GM12878 (cell line): ENCODE measurements at regions not wholly inside any gene's neighbourhood (a gene's known extent, or its start where the extent isn't known, plus 50 kb on each side); places are given as distances from the start of the nearest gene placed in this dataset.

ENCODE experiments used
- ATAC-seq: fragments of 200-7000 bp; cut with Tn5 transposase; 3 replicates; pipeline ENCODE4 v1.9.1; 2020; ENCODE audit warnings: mild to moderate bottlenecking, moderate library complexity
- BruUV-seq: library from RNA; stranded (reverse); fragments of 400-500 nt; replicated peaks from 2 replicates; lab custom pipeline; 2021; lab: Mats Ljungman, UMichigan
- CTCF ChIA-PET: fragments of 300-600 bp; sonication (Branson Sonifier 250); formaldehyde crosslinking; extraction: SDS; loops from one replicate; lab custom pipeline; 2021; ENCODE audit warnings: inconsistent platforms; lab: Yijun Ruan, JAX
- POLR2A ChIA-PET: fragments of 350-600 bp; formaldehyde crosslinking; extraction: SDS; loops from one replicate; lab custom pipeline; 2021; ENCODE audit warnings: inconsistent platforms; lab: Charles Lee
- RAD21 ChIA-PET: fragments of 300-600 bp; sonication (Branson Sonifier 250); formaldehyde crosslinking; loops from one replicate; lab custom pipeline; 2023; ENCODE audit warnings: antibody characterized with exemption; ENCODE audit not compliant: unreplicated experiment; lab: Charles Lee
- SMC1A ChIA-PET: fragments of 300-600 bp; sonication (Branson Sonifier 250); formaldehyde crosslinking; loops from one replicate; lab custom pipeline; 2023; ENCODE audit not compliant: unreplicated experiment, uncharacterized antibody; lab: Charles Lee
- DNase-seq: peaks from one replicate; pipeline ENCODE4 v3.0.0-alpha.2; 2011; ENCODE audit warnings: low read depth, low spot score
- FAIRE-seq: peaks from 3 replicates; lab custom pipeline; 2011; peaks lifted over from hg19 to GRCh38; lab: Jason Lieb, UNC
- H2AFZ ChIP-seq: 2 replicates; pipeline ENCODE4 v1.6.0; 2011; ENCODE audit warnings: low read depth, low read length, control low read depth; ENCODE audit not compliant: control insufficient read depth
- H3K27ac ChIP-seq: 2 replicates; pipeline ENCODE4 v1.5.1; 2011; ENCODE audit warnings: control low read depth; ENCODE audit not compliant: control insufficient read depth, insufficient read depth
- H3K27me3 ChIP-seq, 2 experiments: replicated peaks in 1 of 2; 2 replicates each; pipeline versions ENCODE4 v1.6.0 to v1.6.1; 2011; ENCODE audit warnings: low read length in 1 of 2; ENCODE audit not compliant: control insufficient read depth in 2 of 2, insufficient read depth in 2 of 2
- H3K36me3 ChIP-seq, 2 experiments: 2 replicates each; pipeline ENCODE4 v1.5.1; 2011; ENCODE audit warnings: low read length in 1 of 2; ENCODE audit not compliant: control insufficient read depth in 2 of 2, insufficient read depth in 2 of 2
- H3K4me1 ChIP-seq: 2 replicates; pipeline ENCODE4 v1.6.1; 2011; ENCODE audit warnings: mild to moderate bottlenecking, low read length, moderate library complexity, mixed read lengths; ENCODE audit not compliant: control insufficient read depth, insufficient read depth
- H3K4me2 ChIP-seq: 2 replicates; pipeline ENCODE4 v1.6.0; 2011; ENCODE audit warnings: control low read depth; ENCODE audit not compliant: control insufficient read depth, insufficient read depth
- H3K4me3 ChIP-seq: fragments of 200-600 bp; sonication (generic); 2 replicates; pipeline ENCODE4 v1.5.1; 2016
- H3K79me2 ChIP-seq: 2 replicates; pipeline ENCODE4 v1.6.0; 2011; ENCODE audit warnings: low read length; ENCODE audit not compliant: control insufficient read depth, insufficient read depth
- H3K9ac ChIP-seq: 2 replicates; pipeline ENCODE4 v1.8.0; 2011; ENCODE audit warnings: low read length, control low read depth, mixed read lengths; ENCODE audit not compliant: control insufficient read depth, insufficient read depth
- H3K9me3 ChIP-seq: replicated peaks from 3 replicates; pipeline ENCODE4 v1.5.1; 2011; ENCODE audit warnings: mild to moderate bottlenecking, low read length; ENCODE audit not compliant: control insufficient read depth, insufficient read depth
- H4K20me1 ChIP-seq: 2 replicates; pipeline ENCODE4 v1.6.0; 2011; ENCODE audit not compliant: control insufficient read depth, insufficient read depth
- ATF7 ChIP-seq: fragments of 450-650 bp; IDR thresholded peaks from 2 replicates; pipeline ENCODE4 v1.6.1; 2016; ENCODE audit warnings: low read depth, mild to moderate bottlenecking
- IRF4 ChIP-seq: IDR thresholded peaks from 2 replicates; pipeline ENCODE4 v1.6.1; 2011; ENCODE audit warnings: low read depth, low read length
- JUND ChIP-seq: IDR thresholded peaks from 2 replicates; pipeline ENCODE4 v1.6.1; 2012; ENCODE audit warnings: low read depth, mild to moderate bottlenecking, low read length, improper control_type of control experiment, moderate library complexity
- MEF2B ChIP-seq: fragments of 450-650 bp; IDR thresholded peaks from 2 replicates; pipeline ENCODE4 v1.6.1; 2018; ENCODE audit warnings: mild to moderate bottlenecking, moderate library complexity; ENCODE audit not compliant: partially characterized antibody, poor library complexity, severe bottlenecking
- STAT3 ChIP-seq: IDR thresholded peaks from 2 replicates; pipeline ENCODE4 v1.6.1; 2011; ENCODE audit warnings: low read depth, low read length, improper control_type of control experiment
- YBX1 ChIP-seq: fragments of 450-650 bp; IDR thresholded peaks from 2 replicates; pipeline ENCODE4 v1.6.1; 2016; ENCODE audit warnings: antibody characterized with exemption
- WGBS: methylation state at CpG from one replicate; pipeline ENCODE4 v1.1.6; 2016; ENCODE audit warnings: low lambda C conversion rate; ENCODE audit not compliant: insufficient replicate concordance, insufficient coverage; ENCODE audit errors: missing lambda C conversion rate; 5-methylcytosine and 5-hydroxymethylcytosine counted together
- in situ Hi-C: fragments of 300-500 bp; cut with MboI; formaldehyde crosslinking; loops from 9 replicates; pipeline ENCODE4 v1.14.3; 2018; ENCODE audit warnings: mixed read lengths
- intact Hi-C: fragments of 100-400 bp; cut with micrococcal nuclease; formaldehyde crosslinking; loops from one replicate; pipeline ENCODE4 v1.14.2; 2022; ENCODE audit not compliant: unreplicated experiment

- CTCF ChIA-PET, result no interaction called here
- POLR2A ChIA-PET, result no interaction called here
- TF ChIP-seq MEF2B (no peak), IRF4 (no peak), YBX1 (no peak), JUND (no peak), STAT3 (no peak), ATF7 (no peak)
Measured at GRCh38 chr18:10067670-10068659, 154.1 kb downstream of the VAPA start.

More at GRCh38 chr18:10067670-10068659, 154.1 kb downstream of the VAPA start:
- Histone ChIP-seq H3K9me3 (no peaks in the 10 kb centered on the region), H2AFZ (no peak overlapping the region), H3K4me3 (no peak overlapping the region), H3K27me3 (peaks cover 0 to 3% of the 10 kb centered on the region in 2 experiments; a peak in 2 of 4 replicates), H3K36me3 (no peaks in the 10 kb centered on the region), H3K27ac (no peak overlapping the region), H3K79me2 (no peaks in the 10 kb centered on the region), H3K4me2 (no peak overlapping the region), H3K4me1 (no peaks in the 10 kb centered on the region), H3K9ac (no peak overlapping the region), H4K20me1 (no peaks in the 10 kb centered on the region)
- in situ Hi-C loops (no loop called here), intact Hi-C loops (no loop called here)
- SMC1A ChIA-PET, result no interaction called here
- no TSS peak for BruUV-seq
- no peak for FAIRE-seq
- RAD21 ChIA-PET, result no interaction called here
- 36% methylated on average over 19 of the region's 19 CpGs for WGBS
- no peak for DNase-seq
- ATAC-seq, result no peak
